SK-N-SH (cell line): ENCODE measurements at regions not wholly inside any gene's neighbourhood (a gene's known extent, or its start where the extent isn't known, plus 50 kb on each side); places are given as distances from the start of the nearest gene placed in this dataset.

Experiments used
- EZH2phosphoT487 ChIP-seq: fragments of 200-600 bp; sonication (generic); IDR thresholded peaks from 2 replicates; pipeline ENCODE4 v1.6.1; 2017; ENCODE audit warnings: low read depth, mixed run types, mild to moderate bottlenecking, antibody characterized with exemption, moderate library complexity, borderline replicate concordance
- MXI1 ChIP-seq: IDR thresholded peaks from 2 replicates; pipeline ENCODE4 v1.6.1; 2012; ENCODE audit warnings: mild to moderate bottlenecking, low read depth, low read length, improper control_type of control experiment
- RAD21 ChIP-seq: IDR thresholded peaks from 2 replicates; pipeline ENCODE4 v1.6.1; 2012; ENCODE audit warnings: mild to moderate bottlenecking, low read length
- RXRA ChIP-seq: IDR thresholded peaks from 2 replicates; pipeline ENCODE4 v1.4.0; 2012; ENCODE audit warnings: low read depth, mild to moderate bottlenecking, borderline replicate concordance
- SMC3 ChIP-seq: IDR thresholded peaks from 2 replicates; pipeline ENCODE4 v1.6.1; 2012; ENCODE audit warnings: low read depth, low read length, improper control_type of control experiment
- TCF12 ChIP-seq: IDR thresholded peaks from 2 replicates; pipeline ENCODE4 v1.4.0; 2012
- TEAD4 ChIP-seq: IDR thresholded peaks from 2 replicates; pipeline ENCODE4 v1.4.0; 2012; ENCODE audit warnings: mild to moderate bottlenecking, borderline replicate concordance; ENCODE audit not compliant: insufficient read depth
- TF ChIP-seq, protein P1 (sequence below): fragments of 200-600 bp; sonication (generic); IDR thresholded peaks from 2 replicates; pipeline ENCODE4 v1.6.1; 2017; ENCODE audit warnings: antibody characterized with exemption, mild to moderate bottlenecking, moderate library complexity
- TF ChIP-seq, protein P2 (sequence below): fragments of 150-350 bp; IDR thresholded peaks from 2 replicates; pipeline ENCODE4 v1.6.1; 2016; ENCODE audit warnings: mild to moderate bottlenecking, low read depth, low read length
- TF ChIP-seq, protein P3 (sequence below): fragments of 150-350 bp; IDR thresholded peaks from 2 replicates; pipeline ENCODE4 v1.6.1; 2017; ENCODE audit warnings: antibody characterized with exemption, low read length, low read depth, borderline replicate concordance

GRCh38 chr19:28577666-28578065, 635.3 kb downstream of the UQCRFS1 start:
- TF ChIP-seq MXI1: no peak
- TF ChIP-seq, protein P1, sequence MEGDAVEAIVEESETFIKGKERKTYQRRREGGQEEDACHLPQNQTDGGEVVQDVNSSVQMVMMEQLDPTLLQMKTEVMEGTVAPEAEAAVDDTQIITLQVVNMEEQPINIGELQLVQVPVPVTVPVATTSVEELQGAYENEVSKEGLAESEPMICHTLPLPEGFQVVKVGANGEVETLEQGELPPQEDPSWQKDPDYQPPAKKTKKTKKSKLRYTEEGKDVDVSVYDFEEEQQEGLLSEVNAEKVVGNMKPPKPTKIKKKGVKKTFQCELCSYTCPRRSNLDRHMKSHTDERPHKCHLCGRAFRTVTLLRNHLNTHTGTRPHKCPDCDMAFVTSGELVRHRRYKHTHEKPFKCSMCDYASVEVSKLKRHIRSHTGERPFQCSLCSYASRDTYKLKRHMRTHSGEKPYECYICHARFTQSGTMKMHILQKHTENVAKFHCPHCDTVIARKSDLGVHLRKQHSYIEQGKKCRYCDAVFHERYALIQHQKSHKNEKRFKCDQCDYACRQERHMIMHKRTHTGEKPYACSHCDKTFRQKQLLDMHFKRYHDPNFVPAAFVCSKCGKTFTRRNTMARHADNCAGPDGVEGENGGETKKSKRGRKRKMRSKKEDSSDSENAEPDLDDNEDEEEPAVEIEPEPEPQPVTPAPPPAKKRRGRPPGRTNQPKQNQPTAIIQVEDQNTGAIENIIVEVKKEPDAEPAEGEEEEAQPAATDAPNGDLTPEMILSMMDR: no peak
- TF ChIP-seq, protein P2, sequence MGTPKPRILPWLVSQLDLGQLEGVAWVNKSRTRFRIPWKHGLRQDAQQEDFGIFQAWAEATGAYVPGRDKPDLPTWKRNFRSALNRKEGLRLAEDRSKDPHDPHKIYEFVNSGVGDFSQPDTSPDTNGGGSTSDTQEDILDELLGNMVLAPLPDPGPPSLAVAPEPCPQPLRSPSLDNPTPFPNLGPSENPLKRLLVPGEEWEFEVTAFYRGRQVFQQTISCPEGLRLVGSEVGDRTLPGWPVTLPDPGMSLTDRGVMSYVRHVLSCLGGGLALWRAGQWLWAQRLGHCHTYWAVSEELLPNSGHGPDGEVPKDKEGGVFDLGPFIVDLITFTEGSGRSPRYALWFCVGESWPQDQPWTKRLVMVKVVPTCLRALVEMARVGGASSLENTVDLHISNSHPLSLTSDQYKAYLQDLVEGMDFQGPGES: no peak
- TF ChIP-seq, protein P3, sequence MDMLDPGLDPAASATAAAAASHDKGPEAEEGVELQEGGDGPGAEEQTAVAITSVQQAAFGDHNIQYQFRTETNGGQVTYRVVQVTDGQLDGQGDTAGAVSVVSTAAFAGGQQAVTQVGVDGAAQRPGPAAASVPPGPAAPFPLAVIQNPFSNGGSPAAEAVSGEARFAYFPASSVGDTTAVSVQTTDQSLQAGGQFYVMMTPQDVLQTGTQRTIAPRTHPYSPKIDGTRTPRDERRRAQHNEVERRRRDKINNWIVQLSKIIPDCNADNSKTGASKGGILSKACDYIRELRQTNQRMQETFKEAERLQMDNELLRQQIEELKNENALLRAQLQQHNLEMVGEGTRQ: no peak
- no peak for TF ChIP-seq RAD21
- TF ChIP-seq RXRA: no peak
- no peak for TF ChIP-seq TCF12
- no peak for TF ChIP-seq TEAD4
- no peak for TF ChIP-seq SMC3
- no peak for TF ChIP-seq EZH2phosphoT487
